GM23338 (cell line): ENCODE measurements at regions not wholly inside any gene's neighbourhood (a gene's known extent, or its start where the extent isn't known, plus 50 kb on each side); places are given as distances from the start of the nearest gene placed in this dataset.

Experiments used
- ATAC-seq: fragments of 200-7000 bp; cut with Tn5 transposase; 3 replicates; pipeline ENCODE4 v1.9.1; 2020
- DNase-seq: peaks from one replicate; pipeline ENCODE4 v3.0.0-alpha.2; 2015; ENCODE audit warnings: low spot score
- H2AFZ ChIP-seq: fragments of 200-600 bp; sonication (generic); 2 replicates; pipeline ENCODE4 v1.8.0; 2016; ENCODE audit warnings: antibody characterized with exemption, mild to moderate bottlenecking, moderate library complexity
- H3F3A ChIP-seq: fragments of 200-600 bp; sonication (generic); replicated peaks from 2 replicates; pipeline ENCODE4 v1.8.0; 2017; ENCODE audit warnings: antibody characterized with exemption, mixed run types, low read depth
- H3K27ac ChIP-seq: fragments of 200-600 bp; sonication (generic); 2 replicates; pipeline ENCODE4 v1.6.1; 2016; ENCODE audit warnings: low read depth
- H3K27me3 ChIP-seq: fragments of 200-600 bp; sonication (generic); 2 replicates; pipeline ENCODE4 v1.8.0; 2016; ENCODE audit warnings: mild to moderate bottlenecking, mixed run types, moderate library complexity; ENCODE audit not compliant: insufficient read depth
- H3K36me3 ChIP-seq: fragments of 200-600 bp; sonication (generic); 2 replicates; pipeline ENCODE4 v1.8.0; 2016; ENCODE audit warnings: mild to moderate bottlenecking; ENCODE audit not compliant: insufficient read depth
- H3K4me1 ChIP-seq: fragments of 200-600 bp; sonication (generic); 2 replicates; pipeline ENCODE4 v1.8.0; 2016; ENCODE audit warnings: mild to moderate bottlenecking, moderate library complexity; ENCODE audit not compliant: insufficient read depth
- H3K4me2 ChIP-seq: fragments of 200-600 bp; sonication (generic); 2 replicates; pipeline ENCODE4 v1.7.1; 2017; ENCODE audit warnings: mixed run types
- H3K4me3 ChIP-seq: fragments of 200-600 bp; sonication (generic); 2 replicates; pipeline ENCODE4 v1.6.1; 2016; ENCODE audit warnings: mixed run types
- H3K79me2 ChIP-seq: fragments of 200-600 bp; sonication (generic); replicated peaks from 2 replicates; pipeline ENCODE4 v1.8.0; 2017; ENCODE audit warnings: mild to moderate bottlenecking; ENCODE audit not compliant: insufficient read depth
- H3K9me2 ChIP-seq: fragments of 200-600 bp; sonication (generic); 2 replicates; pipeline ENCODE4 v1.8.0; 2017; ENCODE audit not compliant: insufficient read depth
- H4K20me1 ChIP-seq: fragments of 200-600 bp; sonication (generic); replicated peaks from 2 replicates; pipeline ENCODE4 v1.8.0; 2017; ENCODE audit warnings: mild to moderate bottlenecking; ENCODE audit not compliant: insufficient read depth
- H3K27ac Mint-ChIP-seq: 2 replicates; pipeline ENCODE4 v1.8.0; 2020; ENCODE audit warnings: inconsistent platforms, mild to moderate bottlenecking, moderate library complexity, mixed read lengths
- H3K27me3 Mint-ChIP-seq: 3 replicates; pipeline ENCODE4 v1.8.0; 2022; ENCODE audit warnings: low read depth, mild to moderate bottlenecking, moderate library complexity, mixed read lengths, inconsistent platforms; ENCODE audit not compliant: insufficient read depth, poor library complexity
- H3K36me3 Mint-ChIP-seq: 3 replicates; pipeline ENCODE4 v1.8.0; 2021; ENCODE audit warnings: low read depth, mild to moderate bottlenecking, inconsistent platforms, moderate library complexity, mixed read lengths
- H3K4me1 Mint-ChIP-seq: 3 replicates; pipeline ENCODE4 v1.8.0; 2020; ENCODE audit warnings: mild to moderate bottlenecking, inconsistent platforms, mixed read lengths
- H3K4me3 Mint-ChIP-seq: 3 replicates; pipeline ENCODE4 v1.8.0; 2021; ENCODE audit warnings: moderate library complexity, mild to moderate bottlenecking, inconsistent platforms, mixed read lengths
- H3K9me3 Mint-ChIP-seq: 3 replicates; pipeline ENCODE4 v1.8.0; 2020; ENCODE audit warnings: moderate library complexity, mild to moderate bottlenecking, inconsistent platforms, mixed read lengths
- CREB1 ChIP-seq: fragments of 250-450 bp; sonication (Bioruptor Pico); IDR thresholded peaks from 2 replicates; pipeline ENCODE4 v1.5.0; 2020; ENCODE audit warnings: low read depth, mild to moderate bottlenecking, moderate library complexity
- EZH2phosphoT487 ChIP-seq: fragments of 200-600 bp; sonication (generic); IDR thresholded peaks from one replicate; pipeline ENCODE4 v1.8.1; 2018; ENCODE audit warnings: antibody characterized with exemption; ENCODE audit not compliant: unreplicated experiment
- JUNB ChIP-seq: IDR thresholded peaks from one replicate; pipeline ENCODE4 v1.6.1; 2016; ENCODE audit warnings: antibody characterized with exemption; ENCODE audit not compliant: unreplicated experiment
- NANOG ChIP-seq: IDR thresholded peaks from 2 replicates; pipeline ENCODE4 v1.6.1; 2016; ENCODE audit warnings: antibody characterized with exemption, borderline replicate concordance
- POLR2AphosphoS5 ChIP-seq: IDR thresholded peaks from 2 replicates; pipeline ENCODE4 v1.6.1; 2016; ENCODE audit warnings: antibody characterized with exemption, low read depth
- REST ChIP-seq: IDR thresholded peaks from one replicate; pipeline ENCODE4 v1.6.1; 2018; ENCODE audit warnings: antibody characterized with exemption; ENCODE audit not compliant: unreplicated experiment
- ZNF114 ChIP-seq: fragments of 250-450 bp; sonication (Bioruptor Pico); IDR thresholded peaks from 2 replicates; pipeline ENCODE4 v1.5.0; 2020; ENCODE audit warnings: mild to moderate bottlenecking, moderate library complexity
- ZNF331 ChIP-seq: fragments of 250-450 bp; sonication (Bioruptor Pico); IDR thresholded peaks from 2 replicates; pipeline ENCODE4 v1.5.0; 2020; ENCODE audit warnings: low read depth, mild to moderate bottlenecking, moderate library complexity
- TF ChIP-seq, protein P1 (sequence below): IDR thresholded peaks from 2 replicates; pipeline ENCODE4 v1.6.1; 2016; ENCODE audit warnings: antibody characterized with exemption
- TF ChIP-seq, protein P2 (sequence below), 2 experiments: fragments of 200-600 bp in 1 of 2; sonication (generic) in 1 of 2; conservative IDR thresholded peaks; 2 replicates each; pipeline versions ENCODE4 v1.5.1 to v1.6.1; 2016 to 2017; ENCODE audit warnings: antibody characterized with exemption in 2 of 2, low read depth in 2 of 2, mild to moderate bottlenecking in 2 of 2, moderate library complexity in 1 of 2
- TF ChIP-seq, protein P3 (sequence below): fragments of 250-450 bp; sonication (Bioruptor Pico); IDR thresholded peaks from 2 replicates; pipeline ENCODE4 v1.5.0; 2020; ENCODE audit warnings: mild to moderate bottlenecking, moderate library complexity

DNA sequence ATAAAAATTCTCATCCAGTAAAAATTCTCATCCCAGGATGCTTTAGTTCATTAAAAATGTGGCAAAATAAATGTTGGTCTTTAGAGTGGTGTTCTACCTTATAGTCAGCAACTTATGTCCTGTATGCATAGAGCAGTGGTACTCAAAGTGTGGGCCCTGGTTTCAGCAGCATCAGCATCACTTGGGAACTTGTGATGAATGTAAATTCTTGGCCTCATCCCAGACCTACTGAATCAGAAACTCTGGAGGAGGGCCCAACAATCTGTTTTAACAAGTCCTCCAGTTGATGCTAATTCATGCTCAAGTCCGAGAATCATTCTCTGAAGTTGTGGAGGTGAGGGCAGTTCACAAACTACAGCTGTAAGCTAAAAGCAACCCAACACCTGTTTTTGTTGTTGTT, 307.3 kb upstream of the SATB1 start (continued):
- TF ChIP-seq, protein P1, sequence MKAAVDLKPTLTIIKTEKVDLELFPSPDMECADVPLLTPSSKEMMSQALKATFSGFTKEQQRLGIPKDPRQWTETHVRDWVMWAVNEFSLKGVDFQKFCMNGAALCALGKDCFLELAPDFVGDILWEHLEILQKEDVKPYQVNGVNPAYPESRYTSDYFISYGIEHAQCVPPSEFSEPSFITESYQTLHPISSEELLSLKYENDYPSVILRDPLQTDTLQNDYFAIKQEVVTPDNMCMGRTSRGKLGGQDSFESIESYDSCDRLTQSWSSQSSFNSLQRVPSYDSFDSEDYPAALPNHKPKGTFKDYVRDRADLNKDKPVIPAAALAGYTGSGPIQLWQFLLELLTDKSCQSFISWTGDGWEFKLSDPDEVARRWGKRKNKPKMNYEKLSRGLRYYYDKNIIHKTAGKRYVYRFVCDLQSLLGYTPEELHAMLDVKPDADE: no peak
- TF ChIP-seq ZNF331 (CRISPR knock-in tag) (no peak), EZH2phosphoT487 (no peak), POLR2AphosphoS5 (no peak), JUNB (no peak), ZNF114 (CRISPR knock-in tag) (no peak), NANOG (no peak), REST (no peak), CREB1 (CRISPR knock-in tag) (no peak)
- TF ChIP-seq, protein P2, sequence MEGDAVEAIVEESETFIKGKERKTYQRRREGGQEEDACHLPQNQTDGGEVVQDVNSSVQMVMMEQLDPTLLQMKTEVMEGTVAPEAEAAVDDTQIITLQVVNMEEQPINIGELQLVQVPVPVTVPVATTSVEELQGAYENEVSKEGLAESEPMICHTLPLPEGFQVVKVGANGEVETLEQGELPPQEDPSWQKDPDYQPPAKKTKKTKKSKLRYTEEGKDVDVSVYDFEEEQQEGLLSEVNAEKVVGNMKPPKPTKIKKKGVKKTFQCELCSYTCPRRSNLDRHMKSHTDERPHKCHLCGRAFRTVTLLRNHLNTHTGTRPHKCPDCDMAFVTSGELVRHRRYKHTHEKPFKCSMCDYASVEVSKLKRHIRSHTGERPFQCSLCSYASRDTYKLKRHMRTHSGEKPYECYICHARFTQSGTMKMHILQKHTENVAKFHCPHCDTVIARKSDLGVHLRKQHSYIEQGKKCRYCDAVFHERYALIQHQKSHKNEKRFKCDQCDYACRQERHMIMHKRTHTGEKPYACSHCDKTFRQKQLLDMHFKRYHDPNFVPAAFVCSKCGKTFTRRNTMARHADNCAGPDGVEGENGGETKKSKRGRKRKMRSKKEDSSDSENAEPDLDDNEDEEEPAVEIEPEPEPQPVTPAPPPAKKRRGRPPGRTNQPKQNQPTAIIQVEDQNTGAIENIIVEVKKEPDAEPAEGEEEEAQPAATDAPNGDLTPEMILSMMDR (conservative IDR thresholded peaks at IDR 0.05; ENCODE audit: low read depth in 2 of 2): no peak

DNA sequence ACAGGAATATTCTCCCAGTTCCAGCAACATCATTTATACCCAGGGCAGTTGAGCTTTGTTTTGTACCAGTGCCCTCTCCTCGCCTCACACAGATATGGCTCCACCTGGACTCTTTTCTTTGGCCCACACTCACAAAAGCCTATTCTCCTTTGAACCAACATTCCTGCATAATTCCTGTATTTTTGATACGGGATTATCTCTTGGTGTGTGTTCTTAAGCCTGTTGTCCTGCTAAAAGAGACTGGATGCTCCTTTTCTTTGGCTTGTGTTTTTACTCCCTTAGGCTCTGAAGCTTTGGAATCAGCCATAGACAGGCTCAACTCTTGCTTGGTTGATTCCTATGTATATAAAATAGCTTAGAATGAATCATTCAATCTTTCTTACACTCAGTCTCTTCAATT, 305.4 kb upstream of the SATB1 start:
- H3K36me3 ChIP-seq: no peaks in the 10 kb centered on the region
- H4K20me1 ChIP-seq: no peaks in the 10 kb centered on the region
- no peaks in the 10 kb centered on the region for H3F3A ChIP-seq
- Mint-ChIP-seq H3K4me3 (no peak overlapping the region), H3K27me3 (no peaks in the 10 kb centered on the region), H3K4me1 (no peaks in the 10 kb centered on the region; the same call in 1 of the 3 replicates), H3K36me3 (no peaks in the 10 kb centered on the region), H3K27ac (peak overlapping the region; percentile 4; the same call in 1 of the 2 replicates), H3K9me3 (no peaks in the 10 kb centered on the region)
- no peaks in the 10 kb centered on the region for H3K9me2 ChIP-seq
- no peaks in the 10 kb centered on the region for H3K27me3 ChIP-seq
- ATAC-seq: peak; percentile 25; the same call in 2 of the 3 replicates
- no peak overlapping the region for H3K27ac ChIP-seq
- no peak overlapping the region for H3K4me2 ChIP-seq
- H3K4me3 ChIP-seq: no peak overlapping the region
- DNase-seq: no peak
- H2AFZ ChIP-seq: no peak overlapping the region
- no peaks in the 10 kb centered on the region for H3K79me2 ChIP-seq
- TF ChIP-seq, protein P3, sequence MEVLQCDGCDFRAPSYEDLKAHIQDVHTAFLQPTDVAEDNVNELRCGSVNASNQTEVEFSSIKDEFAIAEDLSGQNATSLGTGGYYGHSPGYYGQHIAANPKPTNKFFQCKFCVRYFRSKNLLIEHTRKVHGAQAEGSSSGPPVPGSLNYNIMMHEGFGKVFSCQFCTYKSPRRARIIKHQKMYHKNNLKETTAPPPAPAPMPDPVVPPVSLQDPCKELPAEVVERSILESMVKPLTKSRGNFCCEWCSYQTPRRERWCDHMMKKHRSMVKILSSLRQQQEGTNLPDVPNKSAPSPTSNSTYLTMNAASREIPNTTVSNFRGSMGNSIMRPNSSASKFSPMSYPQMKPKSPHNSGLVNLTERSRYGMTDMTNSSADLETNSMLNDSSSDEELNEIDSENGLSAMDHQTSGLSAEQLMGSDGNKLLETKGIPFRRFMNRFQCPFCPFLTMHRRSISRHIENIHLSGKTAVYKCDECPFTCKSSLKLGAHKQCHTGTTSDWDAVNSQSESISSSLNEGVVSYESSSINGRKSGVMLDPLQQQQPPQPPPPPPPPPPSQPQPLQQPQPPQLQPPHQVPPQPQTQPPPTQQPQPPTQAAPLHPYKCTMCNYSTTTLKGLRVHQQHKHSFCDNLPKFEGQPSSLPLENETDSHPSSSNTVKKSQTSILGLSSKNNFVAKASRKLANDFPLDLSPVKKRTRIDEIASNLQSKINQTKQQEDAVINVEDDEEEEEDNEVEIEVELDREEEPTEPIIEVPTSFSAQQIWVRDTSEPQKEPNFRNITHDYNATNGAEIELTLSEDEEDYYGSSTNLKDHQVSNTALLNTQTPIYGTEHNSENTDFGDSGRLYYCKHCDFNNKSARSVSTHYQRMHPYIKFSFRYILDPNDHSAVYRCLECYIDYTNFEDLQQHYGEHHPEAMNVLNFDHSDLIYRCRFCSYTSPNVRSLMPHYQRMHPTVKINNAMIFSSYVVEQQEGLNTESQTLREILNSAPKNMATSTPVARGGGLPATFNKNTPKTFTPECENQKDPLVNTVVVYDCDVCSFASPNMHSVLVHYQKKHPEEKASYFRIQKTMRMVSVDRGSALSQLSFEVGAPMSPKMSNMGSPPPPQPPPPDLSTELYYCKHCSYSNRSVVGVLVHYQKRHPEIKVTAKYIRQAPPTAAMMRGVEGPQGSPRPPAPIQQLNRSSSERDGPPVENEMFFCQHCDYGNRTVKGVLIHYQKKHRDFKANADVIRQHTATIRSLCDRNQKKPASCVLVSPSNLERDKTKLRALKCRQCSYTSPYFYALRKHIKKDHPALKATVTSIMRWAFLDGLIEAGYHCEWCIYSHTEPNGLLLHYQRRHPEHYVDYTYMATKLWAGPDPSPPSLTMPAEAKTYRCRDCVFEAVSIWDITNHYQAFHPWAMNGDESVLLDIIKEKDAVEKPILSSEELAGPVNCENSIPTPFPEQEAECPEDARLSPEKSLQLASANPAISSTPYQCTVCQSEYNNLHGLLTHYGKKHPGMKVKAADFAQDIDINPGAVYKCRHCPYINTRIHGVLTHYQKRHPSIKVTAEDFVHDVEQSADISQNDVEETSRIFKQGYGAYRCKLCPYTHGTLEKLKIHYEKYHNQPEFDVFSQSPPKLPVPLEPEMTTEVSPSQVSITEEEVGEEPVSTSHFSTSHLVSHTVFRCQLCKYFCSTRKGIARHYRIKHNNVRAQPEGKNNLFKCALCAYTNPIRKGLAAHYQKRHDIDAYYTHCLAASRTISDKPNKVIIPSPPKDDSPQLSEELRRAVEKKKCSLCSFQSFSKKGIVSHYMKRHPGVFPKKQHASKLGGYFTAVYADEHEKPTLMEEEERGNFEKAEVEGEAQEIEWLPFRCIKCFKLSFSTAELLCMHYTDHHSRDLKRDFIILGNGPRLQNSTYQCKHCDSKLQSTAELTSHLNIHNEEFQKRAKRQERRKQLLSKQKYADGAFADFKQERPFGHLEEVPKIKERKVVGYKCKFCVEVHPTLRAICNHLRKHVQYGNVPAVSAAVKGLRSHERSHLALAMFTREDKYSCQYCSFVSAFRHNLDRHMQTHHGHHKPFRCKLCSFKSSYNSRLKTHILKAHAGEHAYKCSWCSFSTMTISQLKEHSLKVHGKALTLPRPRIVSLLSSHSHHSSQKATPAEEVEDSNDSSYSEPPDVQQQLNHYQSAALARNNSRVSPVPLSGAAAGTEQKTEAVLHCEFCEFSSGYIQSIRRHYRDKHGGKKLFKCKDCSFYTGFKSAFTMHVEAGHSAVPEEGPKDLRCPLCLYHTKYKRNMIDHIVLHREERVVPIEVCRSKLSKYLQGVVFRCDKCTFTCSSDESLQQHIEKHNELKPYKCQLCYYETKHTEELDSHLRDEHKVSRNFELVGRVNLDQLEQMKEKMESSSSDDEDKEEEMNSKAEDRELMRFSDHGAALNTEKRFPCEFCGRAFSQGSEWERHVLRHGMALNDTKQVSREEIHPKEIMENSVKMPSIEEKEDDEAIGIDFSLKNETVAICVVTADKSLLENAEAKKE (CRISPR knock-in tag): 0 out of 2 replicates have a peak, but pooled peaks have one; percentile 24
- TF ChIP-seq, protein P1: no peak
- 0 out of 2 replicates have a peak, but pooled peaks cover 12% of the 10 kb centered on the region for H3K4me1 ChIP-seq
